HepG2 (cell line): ENCODE measurements at regions not wholly inside any gene's neighbourhood (a gene's known extent, or its start where the extent isn't known, plus 50 kb on each side); places are given as distances from the start of the nearest gene placed in this dataset.

Experiments used
- ATAC-seq: fragments of 200-7000 bp; cut with Tn5 transposase; 3 replicates; pipeline ENCODE4 v1.9.1; 2020; ENCODE audit warnings: mild to moderate bottlenecking, moderate library complexity
- BruUV-seq: library from RNA; stranded (reverse); fragments of 400-500 nt; replicated peaks from 2 replicates; lab custom pipeline; 2021; lab: Mats Ljungman, UMichigan
- CTCF ChIA-PET: fragments of 300-600 bp; formaldehyde crosslinking; extraction: SDS; loops from one replicate; lab custom pipeline; 2021; ENCODE audit warnings: low total read pairs, inconsistent platforms, low intra/inter-chr PET ratio; lab: Yijun Ruan, JAX
- POLR2A ChIA-PET: fragments of 350-600 bp; sonication (Branson Sonifier 250); formaldehyde crosslinking; loops from one replicate; lab custom pipeline; 2020; ENCODE audit warnings: antibody characterized with exemption, inconsistent platforms; lab: Yijun Ruan, JAX
- DNase-seq: peaks from one replicate; pipeline ENCODE4 v3.0.0-alpha.2; 2015; ENCODE audit warnings: low spot score
- FAIRE-seq: peaks from 3 replicates; lab custom pipeline; 2011; peaks lifted over from hg19 to GRCh38; lab: Jason Lieb, UNC
- H2AFZ ChIP-seq: one replicate; pipeline ENCODE4 v1.6.1; 2011; ENCODE audit warnings: low read length, inconsistent platforms
- H3K27ac ChIP-seq: fragments of 300-600 bp; 3 replicates; pipeline ENCODE4 v1.8.0; 2011; ENCODE audit warnings: mixed run types, mild to moderate bottlenecking, mixed read lengths, low read length, inconsistent platforms; ENCODE audit not compliant: insufficient read depth; ENCODE audit errors: extremely low read length
- H3K27me3 ChIP-seq, 2 experiments: fragments of 200-600 bp in 1 of 2; 2 replicates in 1 of 2; 3 replicates in 1 of 2; pipeline versions ENCODE4 v1.6.0 to v1.8.0; 2011; ENCODE audit warnings: low read length in 2 of 2, mild to moderate bottlenecking in 2 of 2, moderate library complexity in 2 of 2, inconsistent platforms in 1 of 2; ENCODE audit not compliant: insufficient read depth in 2 of 2, control insufficient read depth in 1 of 2
- H3K36me3 ChIP-seq, 2 experiments: fragments of 200-600 bp in 1 of 2; replicated peaks in 1 of 2; 2 replicates in 1 of 2; 3 replicates in 1 of 2; pipeline versions ENCODE4 v1.5.1 to v1.8.0; 2011; ENCODE audit warnings: low read length in 2 of 2, inconsistent platforms in 1 of 2; ENCODE audit not compliant: insufficient read depth in 2 of 2, control insufficient read depth in 1 of 2
- H3K4me1 ChIP-seq: 2 replicates; pipeline ENCODE4 v1.5.1; 2012; ENCODE audit warnings: low read length, inconsistent platforms; ENCODE audit not compliant: insufficient read depth
- H3K4me2 ChIP-seq: 2 replicates; pipeline ENCODE4 v1.6.0; 2011; ENCODE audit warnings: low read depth, low read length, inconsistent platforms
- H3K4me3 ChIP-seq, 3 experiments: fragments of 200-600 bp in 1 of 3; sonication (generic), shearing (Covaris generic) in 1 of 3; replicated peaks in 1 of 3; 2 replicates each; pipeline ENCODE4 v1.5.1; 2011 to 2016; ENCODE audit warnings: low read length in 3 of 3, inconsistent platforms in 2 of 3, low read depth in 2 of 3, mild to moderate bottlenecking in 2 of 3, control low read depth in 1 of 3, mixed read lengths in 1 of 3; ENCODE audit not compliant: insufficient read depth in 1 of 3
- H3K79me2 ChIP-seq: one replicate; pipeline ENCODE4 v1.6.1; 2011; ENCODE audit warnings: low read length, inconsistent platforms; ENCODE audit not compliant: insufficient read depth
- H3K9ac ChIP-seq: 2 replicates; pipeline ENCODE4 v1.6.0; 2011; ENCODE audit warnings: mild to moderate bottlenecking, low read depth, low read length, inconsistent platforms; ENCODE audit not compliant: insufficient read depth
- H3K9me3 ChIP-seq: 2 replicates; pipeline ENCODE4 v1.5.1; 2012; ENCODE audit warnings: mild to moderate bottlenecking, low read length
- H4K20me1 ChIP-seq: 2 replicates; pipeline ENCODE4 v1.6.0; 2011; ENCODE audit warnings: inconsistent platforms, mild to moderate bottlenecking, low read length, moderate library complexity; ENCODE audit not compliant: insufficient read depth
- ATF7 ChIP-seq, 2 experiments: fragments of 450-650 bp in 1 of 2; sonication (generic) in 1 of 2; formaldehyde crosslinking in 1 of 2; IDR thresholded peaks; 2 replicates each; pipeline versions ENCODE4 v1.4.0 to v1.6.1; 2016 to 2020; ENCODE audit warnings: antibody characterized with exemption in 1 of 2, mild to moderate bottlenecking in 1 of 2, missing genetic modification reagents in 1 of 2
- CREB1 ChIP-seq, 2 experiments: fragments of 450-650 bp in 1 of 2; IDR thresholded peaks; 2 replicates each; pipeline ENCODE4 v1.6.1; 2016 to 2017; ENCODE audit warnings: control low read depth in 1 of 2, mild to moderate bottlenecking in 1 of 2, missing compliant biosample characterization in 1 of 2, missing genetic modification characterization in 1 of 2
- EZH2 ChIP-seq: conservative IDR thresholded peaks from 2 replicates; pipeline ENCODE4 v1.6.1; 2012; ENCODE audit warnings: mild to moderate bottlenecking, low read depth, low read length, moderate library complexity
- HMGA1 ChIP-seq: sonication (generic); formaldehyde crosslinking; conservative IDR thresholded peaks from 2 replicates; pipeline ENCODE4 v1.4.0; 2020; ENCODE audit warnings: missing genetic modification reagents
- ONECUT2 ChIP-seq: sonication (generic); formaldehyde crosslinking; IDR thresholded peaks from 2 replicates; pipeline ENCODE4 v1.4.0; 2020; ENCODE audit warnings: missing genetic modification reagents
- RELA ChIP-seq: sonication (generic); formaldehyde crosslinking; IDR thresholded peaks from 2 replicates; pipeline ENCODE4 v1.4.0; 2020; ENCODE audit warnings: missing genetic modification reagents
- ZKSCAN8 ChIP-seq: IDR thresholded peaks from 2 replicates; pipeline ENCODE4 v1.6.1; 2016; ENCODE audit warnings: borderline replicate concordance, missing genetic modification reagents, missing compliant biosample characterization
- ZNF263 ChIP-seq: sonication (generic); formaldehyde crosslinking; IDR thresholded peaks from 2 replicates; pipeline ENCODE4 v1.4.0; 2020; ENCODE audit warnings: missing genetic modification reagents
- ZNF33A ChIP-seq: sonication (generic); formaldehyde crosslinking; IDR thresholded peaks from 2 replicates; pipeline ENCODE4 v1.5.1; 2020; ENCODE audit warnings: missing genetic modification reagents, mild to moderate bottlenecking, moderate library complexity, borderline replicate concordance
- ZNF407 ChIP-seq: sonication (generic); formaldehyde crosslinking; IDR thresholded peaks from one replicate; pipeline ENCODE4 v1.5.1; 2020; ENCODE audit warnings: mild to moderate bottlenecking, missing genetic modification reagents; ENCODE audit errors: not compliant biosample characterization
- WGBS: methylation state at CpG from one replicate; pipeline ENCODE4 v1.1.6; 2017; ENCODE audit warnings: low lambda C conversion rate; 5-methylcytosine and 5-hydroxymethylcytosine counted together
- in situ Hi-C: cut with HindIII; loops from 2 replicates; pipeline ENCODE4 v1.10.0; 2017; ENCODE audit warnings: low pct_unique_long_range_greater_than_20kb; ENCODE audit not compliant: extremely low pct_ligation_motif_present
- intact Hi-C: fragments of 100-400 bp; cut with micrococcal nuclease; formaldehyde crosslinking; loops from one replicate; pipeline ENCODE4 v1.10.0; 2022; ENCODE audit not compliant: unreplicated experiment

DNA sequence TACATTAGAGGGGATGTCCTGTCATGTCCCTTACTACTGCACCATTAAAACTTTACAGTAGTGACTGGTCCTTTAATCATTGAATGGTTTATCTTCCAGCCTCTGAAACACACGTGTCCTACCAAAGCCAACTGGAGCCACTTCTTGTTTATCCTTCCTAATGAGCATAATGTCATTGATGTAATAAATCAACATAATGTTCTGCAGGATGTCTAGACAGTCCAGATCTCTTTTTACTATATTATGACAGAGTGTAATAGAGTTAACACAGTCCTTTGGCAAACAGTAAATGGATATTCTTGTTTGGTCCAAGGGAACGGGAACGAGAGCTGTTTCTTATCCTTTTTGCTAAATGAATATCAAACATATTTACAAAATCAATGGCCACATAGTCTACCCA lies 88.1 kb upstream of the PTPRD start (continued):
- TF ChIP-seq ONECUT2 = no peak
- no peak for TF ChIP-seq ZKSCAN8 (CRISPR knock-in tag)
- TF ChIP-seq ZNF33A (CRISPR knock-in tag) = no peak
- TF ChIP-seq, all 625 proteins: peak for 0

DNA sequence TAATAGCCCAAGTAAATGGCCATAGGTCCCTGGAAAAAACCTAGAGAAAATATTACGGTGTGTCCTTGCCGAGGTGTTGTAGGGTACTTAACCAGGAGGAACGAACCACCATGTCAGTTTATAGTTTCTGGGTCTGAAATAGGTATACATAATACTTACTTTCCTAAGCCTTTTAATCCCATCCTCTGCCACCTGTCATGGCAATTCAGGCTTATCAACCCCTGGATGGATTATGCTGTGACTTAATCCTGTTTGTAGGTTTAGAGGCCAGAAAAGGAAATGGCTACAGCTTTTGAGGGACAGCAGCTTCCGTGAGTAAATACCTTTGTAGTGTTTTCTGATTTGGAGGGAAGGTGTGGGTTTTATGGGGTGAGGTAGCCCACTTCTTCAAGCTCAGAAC lies 89.1 kb upstream of the PTPRD start:
- CTCF ChIA-PET = no interaction called here
- in situ Hi-C loops = no loop called here
- no peak overlapping the region for H3K9ac ChIP-seq
- no peak overlapping the region for H3K4me3 ChIP-seq
- H3K4me2 ChIP-seq = no peak overlapping the region
- peaks cover 73% of the 10 kb centered on the region for H3K9me3 ChIP-seq
- H4K20me1 ChIP-seq = no peaks in the 10 kb centered on the region
- no peaks in the 10 kb centered on the region for H3K27me3 ChIP-seq
- no TSS peak for BruUV-seq
- ATAC-seq = no peak
- no peak for TF ChIP-seq HMGA1 (CRISPR knock-in tag)
- TF ChIP-seq, all 625 proteins: peak for 0
- Histone ChIP-seq H3K79me2 (no peaks in the 10 kb centered on the region), H3K27ac (no peak overlapping the region), H2AFZ (no peak overlapping the region), H3K36me3 (no peaks in the 10 kb centered on the region), H3K4me1 (peaks cover 3% of the 10 kb centered on the region)
- intact Hi-C loops = no loop called here
- POLR2A ChIA-PET = no interaction called here
- DNase-seq = no peak
- 26% methylated on average over 4 of the region's 4 CpGs for WGBS
- FAIRE-seq = no peak

DNA sequence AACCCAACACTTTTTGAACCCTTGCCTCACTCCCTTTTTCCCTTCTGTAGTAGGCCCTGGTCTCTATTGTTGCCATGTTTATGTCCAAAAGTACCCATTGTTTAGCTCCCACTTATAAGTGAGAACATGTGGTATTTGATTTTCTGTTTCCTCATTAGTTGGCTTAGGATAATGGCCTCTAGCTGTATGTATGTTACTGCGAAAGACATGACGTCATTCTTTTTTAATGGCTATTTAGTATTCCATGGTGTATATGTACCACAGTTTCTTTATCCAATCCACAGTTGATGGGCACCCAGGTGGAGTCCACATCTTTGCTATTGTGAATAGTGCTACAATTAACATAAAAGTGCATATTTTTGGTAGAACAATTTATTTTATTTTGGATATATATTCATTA lies 90.3 kb upstream of the PTPRD start:
- no peaks in the 10 kb centered on the region for H3K27me3 ChIP-seq
- in situ Hi-C loops (no loop called here), intact Hi-C loops (no loop called here)
- POLR2A ChIA-PET = no interaction called here
- ATAC-seq (no peak), FAIRE-seq (no peak), DNase-seq (no peak)
- H3K27ac ChIP-seq = no peak overlapping the region
- no peak overlapping the region for H2AFZ ChIP-seq
- no peak overlapping the region for H3K9ac ChIP-seq
- CTCF ChIA-PET = no interaction called here
- H3K79me2 ChIP-seq = no peaks in the 10 kb centered on the region
- no peak overlapping the region for H3K4me2 ChIP-seq
- H3K36me3 ChIP-seq = no peaks in the 10 kb centered on the region
- peaks cover 66% of the 10 kb centered on the region for H3K9me3 ChIP-seq
- no peak overlapping the region for H3K4me3 ChIP-seq
- BruUV-seq = no TSS peak
- H3K4me1 ChIP-seq = no peaks in the 10 kb centered on the region
- no peaks in the 10 kb centered on the region for H4K20me1 ChIP-seq
- 55% methylated on average over 2 of the region's 2 CpGs for WGBS
- TF ChIP-seq EZH2 (no peak), RELA (CRISPR knock-in tag) (no peak), ZNF407 (CRISPR knock-in tag) (no peak), ATF7 (IDR thresholded peaks at IDR 0.05) (peak; percentile 97), ATF7 (CRISPR knock-in tag; IDR thresholded peaks at IDR 0.05) (no peak), CREB1 (IDR thresholded peaks at IDR 0.05) (peak; percentile 84), CREB1 (CRISPR knock-in tag; IDR thresholded peaks at IDR 0.05) (no peak), ZNF263 (CRISPR knock-in tag) (no peak)
